ENCODE measurements at regions not wholly inside any gene's neighbourhood (a gene's known extent, or its start where the extent isn't known, plus 50 kb on each side); places are given as distances from the start of the nearest gene placed in this dataset.

GRCh38 chr13:107295416-107296140, 727.6 kb upstream of the ARGLU1 start:
- no peak for DNase-seq

DNA sequence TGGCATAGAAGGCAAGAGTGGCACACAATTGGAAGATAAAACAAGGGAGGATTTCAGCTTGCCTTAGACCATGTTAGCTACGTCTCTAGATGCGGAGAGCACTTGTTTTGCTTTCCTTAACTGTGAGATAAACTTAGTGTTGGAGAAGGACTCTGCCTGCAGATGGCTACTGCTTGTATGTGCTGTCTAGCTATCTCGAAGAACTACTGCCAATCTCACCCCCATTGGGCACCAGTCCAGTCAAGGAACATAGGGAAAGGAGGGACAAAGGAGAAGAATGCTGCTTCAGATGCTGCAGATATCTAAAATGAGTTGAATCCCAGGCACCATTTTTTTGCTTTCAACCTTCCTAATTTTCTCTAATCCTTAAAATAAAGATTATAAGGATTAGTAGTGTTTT, 726.0 kb upstream of the ARGLU1 start:
- DNase-seq = no peak

- DNase-seq = no peak
Observed at GRCh38 chr13:107291875-107292274, 723.9 kb upstream of the ARGLU1 start.

DNA sequence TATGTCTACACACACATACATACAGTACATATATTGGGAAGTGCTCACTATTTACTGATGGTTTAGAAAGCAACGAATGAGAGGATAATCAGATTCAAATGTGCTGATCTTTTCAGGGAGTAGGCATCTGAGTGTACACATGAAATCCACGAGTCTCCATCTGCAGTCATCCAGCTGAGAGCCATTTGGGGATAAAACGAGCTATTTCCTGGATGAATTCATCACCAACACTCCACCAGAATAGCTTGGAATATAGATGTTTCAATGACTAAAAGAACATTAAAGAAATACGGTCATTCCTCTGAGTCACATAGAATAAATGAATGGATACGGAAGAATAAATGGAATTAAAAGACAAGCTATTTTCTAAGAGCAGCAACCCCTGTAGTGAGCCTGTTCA, 721.6 kb upstream of the ARGLU1 start:
- DNase-seq = no peak

DNA sequence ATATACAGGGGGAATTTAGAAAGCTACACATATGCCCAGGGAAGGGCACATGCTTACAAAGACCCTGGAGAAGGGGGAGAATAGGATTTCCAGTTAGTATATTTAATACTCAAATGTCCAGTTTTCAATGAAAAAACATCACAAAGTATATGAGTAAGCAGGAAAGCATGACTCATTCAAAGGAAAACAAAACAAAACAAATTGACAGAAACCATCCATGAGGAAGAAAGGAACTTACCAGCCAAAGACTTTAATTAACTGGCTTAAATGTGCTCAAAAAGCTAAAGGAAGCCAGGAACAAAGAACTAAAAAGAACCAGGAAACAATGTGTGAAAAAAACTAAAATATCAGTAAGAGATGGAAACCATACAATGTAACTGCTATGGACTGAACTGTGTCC, 716.2 kb upstream of the ARGLU1 start:
- no peak for DNase-seq

DNA sequence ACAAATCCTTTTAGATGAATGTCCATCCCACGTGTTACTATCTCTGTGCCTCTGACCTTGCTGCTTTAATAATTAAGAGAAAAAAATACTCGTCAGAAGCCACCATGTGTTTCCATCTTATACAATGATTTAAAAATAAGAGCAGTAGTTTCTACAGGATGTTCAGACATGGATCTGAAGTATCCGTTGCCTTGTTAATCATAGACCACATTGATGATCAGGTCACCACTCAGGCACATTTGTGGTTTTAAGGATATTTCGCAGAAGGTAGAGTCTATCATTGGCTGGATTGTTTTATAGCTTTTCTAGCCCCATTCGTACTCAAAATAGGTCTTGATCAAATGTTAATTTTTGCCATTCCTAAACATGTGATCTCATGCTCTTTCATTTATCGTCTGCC, 710.0 kb upstream of the ARGLU1 start:
- DNase-seq = no peak

GRCh38 chr13:107276936-107277335, 709.0 kb upstream of the ARGLU1 start:
- DNase-seq = no peak

GRCh38 chr13:107275945-107276614, 708.1 kb upstream of the ARGLU1 start:
- DNase-seq = no peak

DNA sequence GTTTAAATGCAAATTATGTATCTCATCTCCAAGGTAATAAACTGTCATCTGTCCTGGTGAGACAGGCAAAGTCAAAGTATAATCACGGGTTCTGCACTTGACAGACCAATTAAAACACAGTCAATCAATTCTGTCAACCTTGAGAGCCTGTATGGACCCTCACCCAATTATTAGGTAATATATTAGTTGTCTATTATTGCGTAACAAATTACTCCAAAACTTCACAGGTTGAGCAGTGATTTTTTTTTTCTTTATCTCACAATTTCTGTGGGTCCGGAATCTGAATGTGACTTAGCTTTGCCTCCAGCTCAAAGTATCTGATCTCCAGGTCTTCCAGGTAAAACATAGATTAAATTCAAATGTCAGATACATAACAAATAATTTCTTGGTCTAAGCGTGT, 707.4 kb upstream of the ARGLU1 start:
- DNase-seq = no peak

- peak; percentile 13 for DNase-seq
Observed at GRCh38 chr13:107271227-107271626, 703.3 kb upstream of the ARGLU1 start.

GRCh38 chr13:107266657-107267056, 698.7 kb upstream of the ARGLU1 start:
- DNase-seq = no peak

- no peak for DNase-seq
Observed at GRCh38 chr13:107258599-107259187, 690.8 kb upstream of the ARGLU1 start.

- DNase-seq = no peak
Observed at GRCh38 chr13:107254392-107254791, 686.5 kb upstream of the ARGLU1 start.

GRCh38 chr13:107252428-107252827, 684.5 kb upstream of the ARGLU1 start:
- no peak for DNase-seq

GRCh38 chr13:107252021-107252420, 684.1 kb upstream of the ARGLU1 start:
- DNase-seq = no peak

DNA sequence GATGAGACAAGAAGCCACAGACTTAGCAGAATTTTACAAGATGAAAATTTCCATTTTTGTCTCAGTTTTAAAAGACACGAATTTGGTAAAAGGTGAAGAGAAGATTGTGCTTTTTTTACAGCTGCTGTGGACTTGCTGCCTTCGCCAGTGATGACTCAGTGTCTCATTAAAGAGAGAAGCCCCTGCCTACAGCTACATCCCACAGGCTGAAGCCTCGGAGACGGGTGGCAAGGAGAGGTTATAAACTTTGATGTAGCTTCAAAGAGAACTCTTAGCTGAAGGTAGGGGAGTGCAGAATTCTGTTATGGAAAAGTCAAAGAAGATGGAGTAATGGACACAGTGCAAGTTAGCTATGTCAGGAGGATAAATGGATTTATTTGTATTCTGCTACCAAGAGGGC, 683.4 kb upstream of the ARGLU1 start:
- DNase-seq = no peak

- no peak for DNase-seq
Observed at GRCh38 chr13:107250628-107251027, 682.7 kb upstream of the ARGLU1 start.

- no peak for DNase-seq
Observed at GRCh38 chr13:107244241-107244640, 676.3 kb upstream of the ARGLU1 start.

DNA sequence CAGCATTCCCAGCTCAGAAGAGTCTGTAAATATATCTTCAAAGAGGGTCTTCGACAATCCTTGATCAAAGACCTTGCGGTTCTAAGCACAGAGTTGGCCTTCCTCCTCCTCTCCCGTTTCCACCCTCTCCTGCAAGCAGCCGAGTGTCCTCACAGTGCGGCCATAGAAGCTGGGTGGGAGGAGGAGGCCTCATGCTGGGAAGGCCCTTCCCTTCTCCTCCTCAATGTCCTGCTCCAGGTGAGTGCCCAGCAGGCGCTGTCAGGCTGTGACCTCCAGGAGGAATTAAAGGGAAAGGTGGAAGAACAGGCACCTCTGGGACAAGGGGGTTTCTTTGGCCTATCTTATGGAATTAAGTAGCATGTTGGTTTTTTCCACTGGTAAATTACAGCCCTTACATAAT, 674.2 kb upstream of the ARGLU1 start:
- no peak for DNase-seq

DNA sequence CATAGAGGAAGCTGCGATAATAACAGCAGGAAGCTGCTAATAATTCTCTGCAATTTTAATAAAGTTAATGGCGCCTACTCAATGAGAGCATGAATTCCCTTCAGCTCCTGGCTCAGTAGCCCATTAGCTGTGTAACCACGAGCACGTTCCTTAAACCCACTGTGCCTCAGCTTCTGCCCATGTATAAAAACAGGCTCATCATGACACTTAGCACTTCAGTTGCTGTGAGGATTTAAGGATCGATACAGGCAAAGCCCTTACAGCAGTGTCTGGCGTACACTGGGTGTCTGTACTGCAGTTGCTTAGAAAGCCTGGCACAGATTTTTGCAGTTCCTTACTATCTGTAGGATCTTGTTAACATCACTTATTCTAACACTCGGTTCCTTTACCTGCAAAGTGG, 673.4 kb upstream of the ARGLU1 start:
- no peak for DNase-seq

- no peak for DNase-seq
Observed at GRCh38 chr13:107239213-107239612, 671.3 kb upstream of the ARGLU1 start.

GRCh38 chr13:107238262-107238981, 670.5 kb upstream of the ARGLU1 start:
- DNase-seq = no peak

DNA sequence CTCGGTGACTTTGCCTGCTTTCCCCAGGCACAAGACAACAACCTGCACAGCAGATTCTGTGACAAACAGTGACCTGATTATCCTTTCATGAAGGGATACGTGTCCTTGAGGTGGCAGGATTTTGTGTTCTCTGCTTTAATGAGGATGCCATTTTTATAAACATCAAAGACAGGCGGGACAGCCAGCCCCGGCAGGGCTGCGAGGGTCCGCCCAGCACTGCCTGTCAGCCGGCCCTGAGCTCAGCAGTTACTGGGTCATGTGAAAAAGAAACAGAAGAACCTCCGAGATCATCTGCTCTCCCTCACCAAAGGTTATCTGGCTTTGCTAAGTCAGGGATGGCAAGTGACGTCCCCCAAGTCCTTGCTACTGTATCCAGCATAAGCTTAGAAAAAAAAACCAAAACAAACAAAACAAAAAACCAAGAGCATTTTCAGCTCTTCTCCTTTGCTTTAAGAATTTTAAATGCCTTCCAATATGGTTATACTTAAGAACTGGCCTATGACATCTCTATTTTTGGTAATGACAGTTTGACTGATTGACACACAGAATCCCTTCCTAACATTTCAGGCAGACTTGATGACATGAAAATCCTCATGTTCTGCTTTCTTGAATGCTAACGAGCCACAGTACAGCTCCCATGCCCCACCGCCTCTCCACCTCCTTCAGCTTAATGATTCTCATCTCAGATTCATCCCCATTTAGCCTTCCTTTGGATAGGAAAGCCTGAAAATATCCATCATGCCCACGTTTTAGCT, 666.6 kb upstream of the ARGLU1 start:
- DNase-seq = no peak

All from DMS79 treated with DMSO at 0.1 percent for 48 hours (cell line).